Activated CD4-positive, alpha-beta T cell treated with anti-CD3 and anti-CD28 coated beads, Interleukin-2, Interleukin-6, amounts not matched to agents 100 ng/mL and 50 ng/mL, durations not matched to agents 16 hours and 8 hours (primary cell): ENCODE measurements at regions not wholly inside any gene's neighbourhood (a gene's known extent, or its start where the extent isn't known, plus 50 kb on each side); places are given as distances from the start of the nearest gene placed in this dataset.

ENCODE experiments used
- DNase-seq: peaks from one replicate; pipeline ENCODE4 v3.0.0-alpha.2; 2020

GRCh38 chr2:65549631-65550030 is 117.2 kb upstream of the SPRED2 start:
- no peak for DNase-seq

GRCh38 chr2:65549257-65549627 is 116.8 kb upstream of the SPRED2 start:
- no peak for DNase-seq

GRCh38 chr2:65548576-65549256 is 116.3 kb upstream of the SPRED2 start:
- no peak for DNase-seq

- no peak for DNase-seq
Observed at GRCh38 chr2:65548064-65548463, 115.7 kb upstream of the SPRED2 start.

- DNase-seq: no peak
Observed at GRCh38 chr2:65545837-65546805, 113.7 kb upstream of the SPRED2 start.

GRCh38 chr2:65541773-65542172 is 109.4 kb upstream of the SPRED2 start:
- DNase-seq: no peak

- DNase-seq: no peak
Observed at GRCh38 chr2:65539633-65540032, 107.2 kb upstream of the SPRED2 start.

GRCh38 chr2:65537651-65538385 is 105.4 kb upstream of the SPRED2 start:
- DNase-seq: no peak

- DNase-seq: no peak
Observed at GRCh38 chr2:65536596-65536995, 104.2 kb upstream of the SPRED2 start.

GRCh38 chr2:65532937-65533336 is 100.5 kb upstream of the SPRED2 start:
- DNase-seq: no peak

GRCh38 chr2:65532326-65532725 is 99.9 kb upstream of the SPRED2 start:
- DNase-seq: no peak

- DNase-seq: no peak
Observed at GRCh38 chr2:65530547-65531320, 98.3 kb upstream of the SPRED2 start.

- no peak for DNase-seq
Observed at GRCh38 chr2:65529419-65529818, 97.0 kb upstream of the SPRED2 start.

GRCh38 chr2:65528241-65528574 is 95.8 kb upstream of the SPRED2 start:
- no peak for DNase-seq

GRCh38 chr2:65527451-65528240 is 95.2 kb upstream of the SPRED2 start:
- no peak for DNase-seq

- DNase-seq: no peak
Observed at GRCh38 chr2:65525616-65526231, 93.3 kb upstream of the SPRED2 start.

- DNase-seq: no peak
Observed at GRCh38 chr2:65522922-65523321, 90.5 kb upstream of the SPRED2 start.

- DNase-seq: no peak
Observed at GRCh38 chr2:65518751-65519150, 86.4 kb upstream of the SPRED2 start.

- peak; percentile 26 for DNase-seq
Observed at GRCh38 chr2:65514555-65515195, 82.3 kb upstream of the SPRED2 start.

- DNase-seq: no peak
Observed at GRCh38 chr2:65512783-65513182, 80.4 kb upstream of the SPRED2 start.

- DNase-seq: no peak
Observed at GRCh38 chr2:65511306-65511705, 78.9 kb upstream of the SPRED2 start.
